MM.1S (cell line): ENCODE measurements at regions not wholly inside any gene's neighbourhood (a gene's known extent, or its start where the extent isn't known, plus 50 kb on each side); places are given as distances from the start of the nearest gene placed in this dataset.

Experiments used
- DNase-seq: peaks from one replicate; pipeline ENCODE4 v3.0.0-alpha.2; 2015
- H2AFZ ChIP-seq: fragments of 300-600 bp; sonication (generic); 2 replicates; pipeline ENCODE4 v1.6.0; 2016; ENCODE audit warnings: antibody characterized with exemption, low read length
- H3F3A ChIP-seq: fragments of 300-600 bp; sonication (generic); 2 replicates; pipeline ENCODE4 v1.6.1; 2016; ENCODE audit warnings: mild to moderate bottlenecking, antibody characterized with exemption, low read length, moderate library complexity, mixed read lengths; ENCODE audit not compliant: insufficient read depth
- H3K27ac ChIP-seq: fragments of 300-600 bp; sonication (generic); 2 replicates; pipeline ENCODE4 v1.5.1; 2016; ENCODE audit warnings: mild to moderate bottlenecking, low read length
- H3K27me3 ChIP-seq: fragments of 300-600 bp; sonication (generic); replicated peaks from 2 replicates; pipeline ENCODE4 v1.6.0; 2016; ENCODE audit warnings: low read length; ENCODE audit not compliant: insufficient read depth
- H3K36me3 ChIP-seq: fragments of 300-600 bp; sonication (generic); replicated peaks from 2 replicates; pipeline ENCODE4 v1.6.1; 2016; ENCODE audit warnings: mild to moderate bottlenecking, low read length, mixed read lengths; ENCODE audit not compliant: insufficient read depth
- H3K4me1 ChIP-seq: fragments of 300-600 bp; sonication (generic); 2 replicates; pipeline ENCODE4 v1.6.1; 2016; ENCODE audit warnings: low read length, mixed read lengths
- H3K4me2 ChIP-seq: fragments of 300-600 bp; sonication (generic); 2 replicates; pipeline ENCODE4 v1.6.0; 2016; ENCODE audit warnings: low read depth, low read length
- H3K4me3 ChIP-seq: fragments of 300-600 bp; sonication (generic); 2 replicates; pipeline ENCODE4 v1.5.1; 2016; ENCODE audit warnings: low read length, mixed read lengths
- H3K79me2 ChIP-seq: fragments of 300-600 bp; sonication (generic); 2 replicates; pipeline ENCODE4 v1.6.1; 2016; ENCODE audit warnings: mixed run types, low read length, mixed read lengths
- H3K9ac ChIP-seq: fragments of 300-600 bp; sonication (generic); 2 replicates; pipeline ENCODE4 v1.6.1; 2016; ENCODE audit warnings: low read length, mixed read lengths
- H3K9me2 ChIP-seq: fragments of 300-600 bp; sonication (generic); replicated peaks from 2 replicates; pipeline ENCODE4 v1.6.1; 2016; ENCODE audit warnings: mild to moderate bottlenecking, low read length, mixed read lengths; ENCODE audit not compliant: insufficient read depth
- H3K9me3 ChIP-seq: fragments of 300-600 bp; sonication (generic); replicated peaks from 2 replicates; pipeline ENCODE4 v1.6.1; 2016; ENCODE audit warnings: mild to moderate bottlenecking, low read length, mixed read lengths; ENCODE audit not compliant: insufficient read depth
- H4K20me1 ChIP-seq: fragments of 300-600 bp; sonication (generic); 2 replicates; pipeline ENCODE4 v1.6.1; 2016; ENCODE audit warnings: mild to moderate bottlenecking, low read length, moderate library complexity, mixed read lengths; ENCODE audit not compliant: insufficient read depth
- CTCF ChIP-seq: fragments of 300-600 bp; sonication (generic); IDR thresholded peaks from 2 replicates; pipeline ENCODE4 v1.5.1; 2016; ENCODE audit warnings: antibody characterized with exemption, low read length, mixed read lengths
- EZH2 ChIP-seq: fragments of 300-600 bp; sonication (generic); optimal IDR thresholded peaks from 2 replicates; pipeline ENCODE3; 2017; ENCODE audit warnings: low read depth, mild to moderate bottlenecking, antibody characterized with exemption, low read length, mixed read lengths
- EZH2phosphoT487 ChIP-seq: fragments of 300-600 bp; sonication (generic); IDR thresholded peaks from 2 replicates; pipeline ENCODE4 v1.6.1; 2018; ENCODE audit warnings: antibody characterized with exemption, low read length

- no peak for DNase-seq
- Histone ChIP-seq H3K9me2 (no peaks in the 10 kb centered on the region), H3K4me3 (no peak overlapping the region), H3K79me2 (no peaks in the 10 kb centered on the region), H3K27me3 (no peaks in the 10 kb centered on the region), H3K4me2 (no peak overlapping the region), H3F3A (peaks cover 12% of the 10 kb centered on the region), H3K9me3 (no peaks in the 10 kb centered on the region), H3K9ac (no peak overlapping the region), H3K4me1 (peaks cover under 1% of the 10 kb centered on the region; the same call in 1 of the 2 replicates), H3K36me3 (no peaks in the 10 kb centered on the region), H3K27ac (no peak overlapping the region), H2AFZ (no peak overlapping the region), H4K20me1 (no peaks in the 10 kb centered on the region)
- TF ChIP-seq EZH2phosphoT487: no peak
- no peak for TF ChIP-seq CTCF
- TF ChIP-seq EZH2: no peak
These were observed 86.5 kb upstream of the E2F3 start for GRCh38 chr6:20314866-20315845.

GRCh38 chr6:20317430-20317829 is 84.2 kb upstream of the E2F3 start:
- H3K27ac ChIP-seq: no peak overlapping the region
- H3K9me3 ChIP-seq: no peaks in the 10 kb centered on the region
- no peaks in the 10 kb centered on the region for H3K79me2 ChIP-seq
- peaks cover 15% of the 10 kb centered on the region for H3F3A ChIP-seq
- H3K4me3 ChIP-seq: no peak overlapping the region
- no peak for DNase-seq
- TF ChIP-seq EZH2: no peak
- no peak for TF ChIP-seq EZH2phosphoT487
- TF ChIP-seq CTCF: no peak
- H3K36me3 ChIP-seq: no peaks in the 10 kb centered on the region
- H2AFZ ChIP-seq: no peak overlapping the region
- H3K9ac ChIP-seq: no peak overlapping the region
- H3K4me1 ChIP-seq: peaks cover 5% of the 10 kb centered on the region; the same call in 1 of the 2 replicates
- no peaks in the 10 kb centered on the region for H4K20me1 ChIP-seq
- H3K27me3 ChIP-seq: no peaks in the 10 kb centered on the region
- no peak overlapping the region for H3K4me2 ChIP-seq
- H3K9me2 ChIP-seq: no peaks in the 10 kb centered on the region

GRCh38 chr6:20318851-20319387 is 82.8 kb upstream of the E2F3 start:
- no peak overlapping the region for H2AFZ ChIP-seq

More at GRCh38 chr6:20318851-20319387, 82.8 kb upstream of the E2F3 start:
- H3K4me1 ChIP-seq: peaks cover 5% of the 10 kb centered on the region; the same call in 1 of the 2 replicates
- H3K4me2 ChIP-seq: peak overlapping the region; percentile 89; the same call in 1 of the 2 replicates
- H3K9ac ChIP-seq: no peak overlapping the region
- H3F3A ChIP-seq: peaks cover 15% of the 10 kb centered on the region
- H3K79me2 ChIP-seq: no peaks in the 10 kb centered on the region
- no peaks in the 10 kb centered on the region for H3K27me3 ChIP-seq
- H3K9me2 ChIP-seq: no peaks in the 10 kb centered on the region
- TF ChIP-seq EZH2: no peak
- no peak for TF ChIP-seq CTCF
- no peak for TF ChIP-seq EZH2phosphoT487
- H3K27ac ChIP-seq: peak overlapping the region; percentile 94; the same call in 1 of the 2 replicates
- H3K36me3 ChIP-seq: no peaks in the 10 kb centered on the region
- DNase-seq: no peak
- H4K20me1 ChIP-seq: no peaks in the 10 kb centered on the region
- H3K9me3 ChIP-seq: no peaks in the 10 kb centered on the region
- H3K4me3 ChIP-seq: peak overlapping the region; percentile 70; the same call in 1 of the 2 replicates
